ENCODE measurements at regions not wholly inside any gene's neighbourhood (a gene's known extent, or its start where the extent isn't known, plus 50 kb on each side); places are given as distances from the start of the nearest gene placed in this dataset.
"Not testable (repeated sequence)": the region's sequence is repeated elsewhere in the genome, so short reads cannot be mapped to it uniquely, and the experiment has no call there.

DNA sequence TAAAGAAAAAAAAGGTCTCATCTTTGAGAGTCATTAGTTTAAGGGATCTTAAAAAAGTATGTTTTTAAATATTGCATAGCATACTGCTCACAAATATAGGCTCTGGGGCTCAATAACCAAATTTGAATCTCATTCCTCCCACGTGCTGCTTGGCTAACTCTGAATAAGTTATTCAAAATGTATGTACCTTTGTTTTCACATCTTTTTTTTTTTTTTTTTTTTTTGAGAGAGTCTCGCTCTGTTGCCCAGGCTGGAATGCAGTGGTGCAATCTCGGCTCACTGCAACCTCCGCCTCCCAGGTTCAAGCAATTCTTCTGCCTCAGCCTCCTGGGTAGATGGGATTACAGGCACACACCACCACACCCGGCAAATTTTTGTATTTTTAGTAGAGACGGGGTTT lies 335.6 kb downstream of the CRPPA start:
- TF ChIP-seq EP300 (IDR thresholded peaks at IDR 0.05; ENCODE audit: borderline replicate concordance) (peak; percentile 78; the same call in 1 of the 2 replicates), NFIC (IDR thresholded peaks at IDR 0.05) (peak; percentile 45), CEBPB (IDR thresholded peaks at IDR 0.05) (peak; percentile 46; the same call in 1 of the 2 replicates)
- TF ChIP-seq, protein P1, sequence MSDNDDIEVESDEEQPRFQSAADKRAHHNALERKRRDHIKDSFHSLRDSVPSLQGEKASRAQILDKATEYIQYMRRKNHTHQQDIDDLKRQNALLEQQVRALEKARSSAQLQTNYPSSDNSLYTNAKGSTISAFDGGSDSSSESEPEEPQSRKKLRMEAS (IDR thresholded peaks at IDR 0.05) = peak; percentile 47; the same call in 1 of the 2 replicates
- TF ChIP-seq YY1 (IDR thresholded peaks at IDR 0.05; ENCODE audit: low read depth); RAD21 (IDR thresholded peaks at IDR 0.05; ENCODE audit: low read depth); TAF1 (IDR thresholded peaks at IDR 0.05; ENCODE audit: low read depth); CREB1 (IDR thresholded peaks at IDR 0.05; ENCODE audit: low read depth); USF1 (IDR thresholded peaks at IDR 0.05); TCF12 (IDR thresholded peaks at IDR 0.05; ENCODE audit: low read depth): not testable (repeated sequence)
- TF ChIP-seq, protein P2, sequence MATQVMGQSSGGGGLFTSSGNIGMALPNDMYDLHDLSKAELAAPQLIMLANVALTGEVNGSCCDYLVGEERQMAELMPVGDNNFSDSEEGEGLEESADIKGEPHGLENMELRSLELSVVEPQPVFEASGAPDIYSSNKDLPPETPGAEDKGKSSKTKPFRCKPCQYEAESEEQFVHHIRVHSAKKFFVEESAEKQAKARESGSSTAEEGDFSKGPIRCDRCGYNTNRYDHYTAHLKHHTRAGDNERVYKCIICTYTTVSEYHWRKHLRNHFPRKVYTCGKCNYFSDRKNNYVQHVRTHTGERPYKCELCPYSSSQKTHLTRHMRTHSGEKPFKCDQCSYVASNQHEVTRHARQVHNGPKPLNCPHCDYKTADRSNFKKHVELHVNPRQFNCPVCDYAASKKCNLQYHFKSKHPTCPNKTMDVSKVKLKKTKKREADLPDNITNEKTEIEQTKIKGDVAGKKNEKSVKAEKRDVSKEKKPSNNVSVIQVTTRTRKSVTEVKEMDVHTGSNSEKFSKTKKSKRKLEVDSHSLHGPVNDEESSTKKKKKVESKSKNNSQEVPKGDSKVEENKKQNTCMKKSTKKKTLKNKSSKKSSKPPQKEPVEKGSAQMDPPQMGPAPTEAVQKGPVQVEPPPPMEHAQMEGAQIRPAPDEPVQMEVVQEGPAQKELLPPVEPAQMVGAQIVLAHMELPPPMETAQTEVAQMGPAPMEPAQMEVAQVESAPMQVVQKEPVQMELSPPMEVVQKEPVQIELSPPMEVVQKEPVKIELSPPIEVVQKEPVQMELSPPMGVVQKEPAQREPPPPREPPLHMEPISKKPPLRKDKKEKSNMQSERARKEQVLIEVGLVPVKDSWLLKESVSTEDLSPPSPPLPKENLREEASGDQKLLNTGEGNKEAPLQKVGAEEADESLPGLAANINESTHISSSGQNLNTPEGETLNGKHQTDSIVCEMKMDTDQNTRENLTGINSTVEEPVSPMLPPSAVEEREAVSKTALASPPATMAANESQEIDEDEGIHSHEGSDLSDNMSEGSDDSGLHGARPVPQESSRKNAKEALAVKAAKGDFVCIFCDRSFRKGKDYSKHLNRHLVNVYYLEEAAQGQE (IDR thresholded peaks at IDR 0.05; ENCODE audit: low read depth) = not testable (repeated sequence)
